Prostate gland (tissue), 2 donors: ENCODE measurements at regions not wholly inside any gene's neighbourhood (a gene's known extent, or its start where the extent isn't known, plus 50 kb on each side); places are given as distances from the start of the nearest gene placed in this dataset.

Experiments used
- DNase-seq: peaks from one replicate; pipeline ENCODE4 v3.0.0-alpha.2; 2019; ENCODE audit warnings: low spot score
- H3K27ac ChIP-seq, 2 donors: fragments of 200-600 bp; sonication (generic); 2 replicates each; pipeline ENCODE4 v1.5.1; 2017 to 2019
- H3K27me3 ChIP-seq: fragments of 200-600 bp; sonication (generic); replicated peaks from 2 replicates; pipeline ENCODE4 v1.5.1; 2019; ENCODE audit not compliant: insufficient read depth
- H3K36me3 ChIP-seq, 2 donors: fragments of 200-600 bp; sonication (generic); 1 replicate in 1 of 2; 2 replicates in 1 of 2; pipeline versions ENCODE4 v1.5.1 to v1.8.1; 2017 to 2019
- H3K4me1 ChIP-seq: fragments of 200-600 bp; sonication (generic); replicated peaks from 2 replicates; pipeline ENCODE4 v1.5.1; 2019
- H3K4me3 ChIP-seq, 2 donors: fragments of 200-600 bp; sonication (generic); 2 replicates each; pipeline ENCODE4 v1.5.1; 2017 to 2019
- H3K9me3 ChIP-seq: fragments of 200-600 bp; sonication (generic); 2 replicates; pipeline ENCODE4 v1.5.1; 2017
- CTCF ChIP-seq, 4 experiments: fragments of 200-600 bp in 2 of 4; fragments of 450-650 bp in 2 of 4; sonication (generic) in 2 of 4; IDR thresholded peaks; 1 replicate in 3 of 4; 2 replicates in 1 of 4; pipeline ENCODE4 v1.5.1; 2016 to 2019; ENCODE audit warnings: antibody characterized with exemption in 4 of 4, mild to moderate bottlenecking in 2 of 4, moderate library complexity in 2 of 4
- POLR2A ChIP-seq: fragments of 450-650 bp; IDR thresholded peaks from one replicate; pipeline ENCODE4 v1.6.1; 2016; ENCODE audit warnings: antibody characterized with exemption, mild to moderate bottlenecking
- POLR2AphosphoS5 ChIP-seq: sonication (generic); formaldehyde crosslinking; IDR thresholded peaks from one replicate; pipeline ENCODE4 v1.6.1; 2017; ENCODE audit warnings: antibody characterized with exemption
- WGBS: methylation state at CpG from one replicate; pipeline ENCODE4 v1.1.5; 2018; 5-methylcytosine and 5-hydroxymethylcytosine counted together
- intact Hi-C: fragments of 100-400 bp; cut with DNase I; formaldehyde crosslinking; loops from one replicate; pipeline ENCODE4 v1.14.2; 2022

GRCh38 chr5:96147866-96148265 is 186.2 kb upstream of the ELL2 start:
- no peak for DNase-seq
- intact Hi-C loops, result no loop called here
- TF ChIP-seq POLR2AphosphoS5 (no peak), CTCF (IDR thresholded peaks at IDR 0.05) (no peak), POLR2A (no peak)
- Histone ChIP-seq H3K27me3 (no peaks in the 10 kb centered on the region), H3K9me3 (no peaks in the 10 kb centered on the region), H3K27ac (no peak overlapping the region), H3K4me1 (no peaks in the 10 kb centered on the region), H3K36me3 (no peaks in the 10 kb centered on the region), H3K4me3 (no peak overlapping the region)
- WGBS, result 98% methylated on average over 2 of the region's 2 CpGs

- no peaks in the 10 kb centered on the region for H3K27me3 ChIP-seq
- 83% methylated on average over 2 of the region's 2 CpGs for WGBS
- no peak overlapping the region for H3K4me3 ChIP-seq
These were observed 185.0 kb upstream of the ELL2 start for GRCh38 chr5:96146675-96147074.

GRCh38 chr5:96144289-96144688 is 182.6 kb upstream of the ELL2 start:
- H3K27me3 ChIP-seq, result no peaks in the 10 kb centered on the region
- WGBS, result 42% methylated on average over 3 of the region's 3 CpGs
- H3K36me3 ChIP-seq, result no peaks in the 10 kb centered on the region
- no peaks in the 10 kb centered on the region for H3K4me1 ChIP-seq
- no peaks in the 10 kb centered on the region for H3K9me3 ChIP-seq
- peak; percentile 84 for TF ChIP-seq POLR2AphosphoS5
- no peak for TF ChIP-seq CTCF (IDR thresholded peaks at IDR 0.05)
- TF ChIP-seq POLR2A, result no peak
- peak overlapping the region in 1 of 2 donors; percentile 17 for H3K27ac ChIP-seq
- intact Hi-C loops, result no loop called here
- H3K4me3 ChIP-seq, result no peak overlapping the region
- DNase-seq, result peak; percentile 86

More at GRCh38 chr5:96146675-96147074, 185.0 kb upstream of the ELL2 start:
- intact Hi-C loops, result no loop called here
- no peak overlapping the region for H3K27ac ChIP-seq
- no peaks in the 10 kb centered on the region for H3K36me3 ChIP-seq
- no peak for DNase-seq
- H3K9me3 ChIP-seq, result no peaks in the 10 kb centered on the region
- no peak for TF ChIP-seq CTCF (IDR thresholded peaks at IDR 0.05)
- no peak for TF ChIP-seq POLR2AphosphoS5
- TF ChIP-seq POLR2A, result no peak
- no peaks in the 10 kb centered on the region for H3K4me1 ChIP-seq

GRCh38 chr5:96143450-96143849 is 181.8 kb upstream of the ELL2 start:
- WGBS, result 22% methylated on average over 2 of the region's 2 CpGs
- no peaks in the 10 kb centered on the region for H3K4me1 ChIP-seq
- no peak for DNase-seq
- no peaks in the 10 kb centered on the region for H3K27me3 ChIP-seq
- no peak for TF ChIP-seq POLR2A
- no peak for TF ChIP-seq CTCF (IDR thresholded peaks at IDR 0.05)
- no peak for TF ChIP-seq POLR2AphosphoS5
- H3K4me3 ChIP-seq, result no peak overlapping the region
- intact Hi-C loops, result no loop called here
- H3K36me3 ChIP-seq, result no peaks in the 10 kb centered on the region
- peak overlapping the region in 1 of 2 donors; percentile 18 for H3K27ac ChIP-seq
- H3K9me3 ChIP-seq, result no peaks in the 10 kb centered on the region

GRCh38 chr5:96142786-96143434 is 181.3 kb upstream of the ELL2 start:
- Histone ChIP-seq H3K4me3 (no peak overlapping the region), H3K36me3 (no peaks in the 10 kb centered on the region), H3K4me1 (no peaks in the 10 kb centered on the region), H3K27me3 (no peaks in the 10 kb centered on the region), H3K27ac (peak overlapping the region in 1 of 2 donors; percentile 18), H3K9me3 (no peaks in the 10 kb centered on the region)
- TF ChIP-seq POLR2AphosphoS5, result no peak
- TF ChIP-seq POLR2A, result no peak
- TF ChIP-seq CTCF (IDR thresholded peaks at IDR 0.05), result no peak
- intact Hi-C loops, result no loop called here
- 71% methylated on average over 3 of the region's 3 CpGs for WGBS
- no peak for DNase-seq
